HFF-Myc (cell line): ENCODE measurements at regions not wholly inside any gene's neighbourhood (a gene's known extent, or its start where the extent isn't known, plus 50 kb on each side); places are given as distances from the start of the nearest gene placed in this dataset.

Source experiments
- DNase-seq: peaks from one replicate; pipeline ENCODE4 v3.0.0-alpha.2; 2011; ENCODE audit warnings: low read depth; ENCODE audit errors: extremely low read depth
- H3K4me3 ChIP-seq: replicated peaks from 2 replicates; pipeline ENCODE4 v1.5.1; 2011; ENCODE audit warnings: low read depth, mild to moderate bottlenecking, control low read depth, low read length
- CTCF ChIP-seq: IDR thresholded peaks from 2 replicates; pipeline ENCODE4 v1.5.1; 2012; ENCODE audit warnings: mild to moderate bottlenecking, low read depth, low read length, control low read depth; ENCODE audit errors: missing control alignments

- TF ChIP-seq CTCF, result no peak
- no peak overlapping the region for H3K4me3 ChIP-seq
- DNase-seq, result no peak
These were observed 329.7 kb upstream of the NECTIN3 start for GRCh38 chr3:110741891-110742290.

DNA sequence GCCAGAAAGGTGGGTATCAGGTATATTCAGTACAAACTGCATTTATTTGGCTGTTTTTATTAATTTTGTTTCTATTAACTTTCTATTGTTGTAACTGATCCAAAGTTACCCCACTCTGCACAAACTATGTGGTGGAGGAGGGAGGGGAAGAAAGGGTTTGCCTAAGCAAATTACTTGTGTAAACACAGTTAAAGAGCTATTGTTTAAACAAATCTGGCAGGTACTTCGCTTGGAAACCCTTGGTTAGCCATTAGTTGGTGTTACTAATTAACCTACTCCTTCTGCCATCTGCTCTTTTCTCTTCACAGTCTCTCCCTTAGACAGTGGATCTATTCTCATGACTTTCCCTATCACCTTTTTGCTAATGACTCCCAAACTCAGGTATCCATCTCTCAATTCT, 328.4 kb upstream of the NECTIN3 start:
- H3K4me3 ChIP-seq, result no peak overlapping the region
- no peak for DNase-seq
- no peak for TF ChIP-seq CTCF

DNA sequence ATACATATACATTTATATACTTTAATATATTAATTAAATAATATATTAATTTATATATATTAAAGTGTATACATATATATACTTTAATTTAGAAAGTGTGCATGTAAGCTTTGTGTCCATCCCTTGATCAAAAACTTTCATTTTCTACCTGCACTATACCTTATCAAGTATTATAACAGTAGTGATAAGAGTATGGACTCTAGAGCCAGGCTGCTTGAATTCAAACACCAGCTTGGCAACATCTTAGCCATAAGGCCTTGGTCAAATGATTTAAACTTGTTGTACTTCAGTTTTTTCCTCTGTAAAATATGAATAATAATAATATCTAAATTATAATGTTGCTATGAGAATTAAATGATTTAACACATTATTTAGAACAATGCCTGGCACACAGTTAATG, 327.6 kb upstream of the NECTIN3 start:
- DNase-seq, result no peak
- no peak for TF ChIP-seq CTCF
- no peak overlapping the region for H3K4me3 ChIP-seq

GRCh38 chr3:110744723-110745122, 326.9 kb upstream of the NECTIN3 start:
- DNase-seq, result no peak
- H3K4me3 ChIP-seq, result no peak overlapping the region
- TF ChIP-seq CTCF, result no peak

DNA sequence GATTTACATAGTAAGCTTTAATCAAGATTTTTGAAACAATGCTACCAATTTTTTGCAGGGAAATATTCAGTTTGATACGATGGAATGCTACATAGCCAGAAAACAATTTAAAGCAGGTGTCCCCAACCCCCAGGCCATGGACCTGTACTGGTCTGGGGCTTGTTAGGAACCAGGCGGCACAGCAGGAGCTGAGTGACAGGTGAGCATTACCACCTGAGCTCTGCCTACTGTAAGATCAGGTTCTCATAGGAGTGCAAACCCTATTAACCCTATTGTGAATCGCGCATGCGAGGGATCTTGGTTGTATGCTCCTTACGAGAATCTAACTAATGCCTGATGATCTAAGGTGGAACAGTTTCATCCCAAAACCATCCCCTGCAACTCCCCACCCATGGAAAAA, 322.6 kb upstream of the NECTIN3 start:
- H3K4me3 ChIP-seq, result no peak overlapping the region
- no peak for TF ChIP-seq CTCF
- no peak for DNase-seq

- no peak overlapping the region for H3K4me3 ChIP-seq
- DNase-seq, result no peak
- TF ChIP-seq CTCF, result no peak
These were observed 321.4 kb upstream of the NECTIN3 start for GRCh38 chr3:110750201-110750600.

DNA sequence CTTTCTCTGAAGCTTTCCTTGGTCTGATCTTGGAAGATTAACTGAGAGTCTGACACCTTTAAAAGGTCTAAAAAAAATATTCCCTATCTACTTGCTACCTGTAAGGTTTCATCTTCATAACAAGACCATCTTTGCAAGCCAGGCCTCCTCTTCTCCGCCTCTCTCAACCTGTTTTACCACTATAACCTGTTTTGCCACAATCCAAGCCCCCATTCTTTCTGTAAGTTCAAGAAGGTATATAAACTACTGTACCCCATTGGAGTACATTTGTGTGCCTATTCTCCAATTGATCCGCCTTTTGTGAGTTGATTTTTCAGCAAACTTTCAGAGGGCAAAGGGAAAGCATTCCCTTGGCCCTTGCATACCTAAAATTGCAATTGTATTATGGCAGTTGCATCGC, 319.3 kb upstream of the NECTIN3 start:
- no peak overlapping the region for H3K4me3 ChIP-seq
- no peak for TF ChIP-seq CTCF
- no peak for DNase-seq
